Activated CD4-positive, alpha-beta T cell treated with anti-CD3 and anti-CD28 coated beads for 36 hours (primary cell): ENCODE measurements at regions not wholly inside any gene's neighbourhood (a gene's known extent, or its start where the extent isn't known, plus 50 kb on each side); places are given as distances from the start of the nearest gene placed in this dataset.
"Not testable (repeated sequence)": the region's sequence is repeated elsewhere in the genome, so short reads cannot be mapped to it uniquely, and the experiment has no call there.

ENCODE experiments used
- ATAC-seq: fragments of 200-7000 bp; cut with Tn5 transposase; one replicate; pipeline ENCODE4 v1.10.0; 2021; ENCODE audit warnings: mild to moderate bottlenecking, moderate library complexity
- CTCF ChIA-PET: fragments of 350-600 bp; sonication (Branson Sonifier 250); formaldehyde crosslinking; loops from one replicate; lab custom pipeline; 2021; ENCODE audit warnings: antibody characterized with exemption; lab: Charles Lee
- POLR2A ChIA-PET: fragments of 350-600 bp; sonication (Branson Sonifier 250); formaldehyde crosslinking; loops from one replicate; lab custom pipeline; 2021; ENCODE audit warnings: antibody characterized with exemption, inconsistent platforms; lab: Charles Lee
- DNase-seq: peaks from one replicate; pipeline ENCODE4 v3.0.0-alpha.2; 2020
- H3K27ac Mint-ChIP-seq: one replicate; pipeline ENCODE4 v1.8.0; 2021; ENCODE audit warnings: mixed read lengths
- H3K27me3 Mint-ChIP-seq: one replicate; pipeline ENCODE4 v1.8.0; 2021; ENCODE audit warnings: mixed read lengths
- H3K36me3 Mint-ChIP-seq: one replicate; pipeline ENCODE4 v1.8.0; 2021; ENCODE audit warnings: low read depth, mixed read lengths
- H3K4me1 Mint-ChIP-seq: one replicate; pipeline ENCODE4 v1.8.0; 2021; ENCODE audit warnings: mixed read lengths
- H3K4me3 Mint-ChIP-seq: one replicate; pipeline ENCODE4 v1.8.0; 2021; ENCODE audit warnings: mild to moderate bottlenecking, moderate library complexity, mixed read lengths
- H3K9me3 Mint-ChIP-seq: one replicate; pipeline ENCODE4 v1.8.0; 2021; ENCODE audit warnings: low read depth, mixed read lengths
- intact Hi-C, 2 experiments: fragments of 100-400 bp; cut with DNase I in 1 of 2; cut with micrococcal nuclease in 1 of 2; formaldehyde crosslinking; loops; one replicate each; pipeline versions ENCODE4 v1.14.2 to v1.15.1; 2022 to 2024; cut with DNase I, micrococcal nuclease

DNA sequence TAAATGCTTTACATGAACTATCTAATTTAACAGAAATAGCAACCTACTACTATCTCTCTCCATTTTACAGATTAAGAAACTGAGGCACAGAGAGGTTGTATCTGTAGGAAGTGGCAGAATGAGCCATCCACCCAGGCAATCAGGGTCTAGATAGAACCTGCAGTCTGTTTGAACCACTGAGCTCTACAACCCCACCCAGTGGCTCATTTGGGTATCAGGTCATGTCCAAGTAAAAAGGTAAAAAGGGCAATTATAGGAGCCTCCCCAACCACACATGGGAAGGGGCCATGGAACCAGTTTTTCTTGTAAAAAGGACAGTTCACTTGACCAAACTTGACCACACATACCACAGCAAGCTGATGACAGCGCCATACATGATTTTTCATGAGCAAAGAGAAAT, 92.9 kb upstream of the SGCG start:
- no peaks in the 10 kb centered on the region for H3K4me1 Mint-ChIP-seq
- peaks cover 11% of the 10 kb centered on the region for H3K27me3 Mint-ChIP-seq
- no peak overlapping the region for H3K27ac Mint-ChIP-seq
- peak; percentile 43 for DNase-seq
- no peaks in the 10 kb centered on the region for H3K9me3 Mint-ChIP-seq
- no peaks in the 10 kb centered on the region for H3K36me3 Mint-ChIP-seq
- CTCF ChIA-PET, result interaction anchor here (1.4 to 1.6 kb wide), 3 partner anchors 9 to 25 kb away, joined by 4 to 5 read pairs (median 4); no protein-coding TSS in a partner anchor
- intact Hi-C loops, result no loop called here
- H3K4me3 Mint-ChIP-seq, result no peak overlapping the region
- POLR2A ChIA-PET, result no interaction called here
- ATAC-seq, result no peak

DNA sequence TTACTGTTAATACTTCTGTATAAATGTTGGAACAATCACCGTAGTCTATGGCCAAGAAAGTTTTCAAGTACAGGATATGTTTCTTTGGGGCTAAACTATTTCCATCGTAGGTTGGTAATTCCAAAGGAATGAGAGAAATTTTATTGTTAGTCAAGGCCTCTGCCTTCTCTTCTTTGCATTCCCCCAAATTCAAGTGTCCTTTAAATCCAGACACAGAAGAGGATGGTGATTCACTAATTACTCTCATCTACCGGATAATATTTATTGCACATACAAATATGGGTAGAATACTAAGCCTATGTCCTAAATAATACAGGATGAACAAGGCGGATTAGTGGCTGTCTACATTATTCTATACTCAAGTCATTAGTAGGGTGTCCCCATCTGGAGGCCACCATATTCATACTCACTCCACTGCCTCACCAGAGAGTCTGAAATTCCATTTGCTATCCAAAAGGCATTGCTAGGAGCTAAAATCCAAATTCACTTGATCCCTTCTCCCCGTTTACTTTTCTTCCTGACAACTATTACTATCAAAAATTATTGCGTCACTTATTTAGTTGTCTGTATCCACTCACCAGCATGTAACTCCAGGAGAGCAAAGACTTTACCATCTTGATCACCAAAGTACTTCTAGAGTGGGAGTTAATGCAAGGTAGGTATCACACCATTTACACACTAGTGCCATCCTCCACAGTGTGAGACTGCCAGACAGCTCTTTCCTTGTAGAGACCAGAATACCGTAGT, 82.4 kb upstream of the SGCG start:
- no peaks in the 10 kb centered on the region for H3K36me3 Mint-ChIP-seq
- no peak for DNase-seq
- POLR2A ChIA-PET, result no interaction called here

DNA sequence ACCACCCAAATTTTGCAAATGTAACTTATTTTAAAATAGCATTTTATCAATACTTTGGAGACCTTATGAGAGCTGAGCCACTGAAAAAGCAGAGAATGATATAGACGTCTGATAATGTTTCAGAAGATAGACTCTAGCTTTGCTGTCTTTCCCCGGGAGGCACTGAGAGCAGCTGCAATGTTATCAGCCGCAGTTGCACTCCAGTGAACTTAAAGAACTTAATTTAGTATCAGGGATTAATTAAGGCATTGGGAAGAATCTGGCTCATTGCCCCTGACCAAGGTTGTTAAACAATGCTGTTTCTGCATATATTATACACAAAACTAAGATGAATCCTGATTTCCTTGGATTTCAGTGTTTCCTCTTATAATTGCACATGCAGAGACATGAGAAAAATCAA, 75.7 kb upstream of the SGCG start:
- no peak overlapping the region for H3K27ac Mint-ChIP-seq
- peaks cover 1% of the 10 kb centered on the region for H3K9me3 Mint-ChIP-seq
- ATAC-seq (no peak), DNase-seq (no peak)
- ChIA-PET CTCF (no interaction called here), POLR2A (no interaction called here)
- no peaks in the 10 kb centered on the region for H3K4me1 Mint-ChIP-seq
- no peak overlapping the region for H3K4me3 Mint-ChIP-seq
- H3K36me3 Mint-ChIP-seq, result no peaks in the 10 kb centered on the region
- H3K27me3 Mint-ChIP-seq, result no peaks in the 10 kb centered on the region
- intact Hi-C loops, result no loop called here

More for the DNA sequence above, 82.4 kb upstream of the SGCG start:
- no peak for ATAC-seq
- peaks cover 3% of the 10 kb centered on the region for H3K27me3 Mint-ChIP-seq
- intact Hi-C loops, result no loop called here
- no peaks in the 10 kb centered on the region for H3K9me3 Mint-ChIP-seq
- H3K4me1 Mint-ChIP-seq, result no peaks in the 10 kb centered on the region
- CTCF ChIA-PET, result interaction anchor here (1.5 kb wide), 1 partner anchor 10 kb away, joined by 5 read pairs; no protein-coding TSS in a partner anchor
- no peak overlapping the region for H3K27ac Mint-ChIP-seq
- H3K4me3 Mint-ChIP-seq, result no peak overlapping the region

DNA sequence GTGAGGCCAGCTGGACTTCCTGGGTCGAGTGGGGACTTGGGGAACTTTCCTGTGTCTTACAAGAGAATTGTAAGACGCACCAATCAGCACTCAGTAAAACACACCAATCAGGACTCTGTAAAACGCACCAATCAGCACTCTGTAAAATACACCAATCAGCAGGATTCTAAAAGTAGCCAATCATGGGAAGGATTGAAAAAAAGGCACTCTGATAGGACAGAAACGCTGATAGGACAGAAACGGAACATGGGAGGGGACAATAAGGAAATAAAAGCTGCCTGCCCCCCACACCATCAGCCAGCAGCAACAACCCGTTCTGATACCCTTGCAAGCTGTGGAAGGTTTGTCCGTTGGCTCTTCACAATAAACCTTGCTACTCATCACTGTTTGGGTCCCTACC, 73.1 kb upstream of the SGCG start:
- Mint-ChIP-seq H3K36me3 (no peaks in the 10 kb centered on the region), H3K9me3 (peaks cover 1% of the 10 kb centered on the region), H3K27ac (no peak overlapping the region), H3K4me1 (no peaks in the 10 kb centered on the region), H3K27me3 (no peaks in the 10 kb centered on the region), H3K4me3 (no peak overlapping the region)
- DNase-seq (no peak), ATAC-seq (no peak)
- POLR2A ChIA-PET, result no interaction called here
- intact Hi-C loops, result no loop called here
- CTCF ChIA-PET, result interaction anchor here (0.6 kb wide), 1 partner anchor 17 kb away, joined by 3 read pairs; no protein-coding TSS in a partner anchor

DNA sequence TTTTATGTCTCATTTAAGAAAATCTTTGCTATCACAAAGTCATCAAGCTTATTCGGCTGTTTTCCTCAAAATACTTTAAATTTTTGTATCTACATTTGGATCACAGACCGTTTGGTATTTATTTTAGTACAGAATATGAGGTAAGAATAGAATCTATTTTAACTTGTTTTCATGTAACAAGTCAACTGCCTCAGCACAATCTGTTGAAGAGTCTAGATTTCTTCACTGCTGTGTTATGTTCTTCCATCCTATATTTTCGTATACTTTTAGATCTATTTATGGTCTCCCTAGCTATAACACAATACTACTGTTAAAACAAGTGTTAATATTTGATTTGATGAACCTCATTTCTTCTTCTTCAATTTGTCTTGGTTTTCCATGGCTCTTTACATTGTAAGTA, 61.6 kb upstream of the SGCG start:
- ATAC-seq (no peak), DNase-seq (no peak)
- H3K9me3 Mint-ChIP-seq, result no peaks in the 10 kb centered on the region
- POLR2A ChIA-PET, result no interaction called here
- no peaks in the 10 kb centered on the region for H3K4me1 Mint-ChIP-seq
- CTCF ChIA-PET, result interaction anchor here (1.0 kb wide), 1 partner anchor 33 kb away, joined by 3 read pairs; no protein-coding TSS in a partner anchor
- intact Hi-C loops, result no loop called here
- H3K36me3 Mint-ChIP-seq, result no peaks in the 10 kb centered on the region
- H3K4me3 Mint-ChIP-seq, result no peak overlapping the region
- H3K27ac Mint-ChIP-seq, result no peak overlapping the region
- H3K27me3 Mint-ChIP-seq, result peaks cover 3% of the 10 kb centered on the region

DNA sequence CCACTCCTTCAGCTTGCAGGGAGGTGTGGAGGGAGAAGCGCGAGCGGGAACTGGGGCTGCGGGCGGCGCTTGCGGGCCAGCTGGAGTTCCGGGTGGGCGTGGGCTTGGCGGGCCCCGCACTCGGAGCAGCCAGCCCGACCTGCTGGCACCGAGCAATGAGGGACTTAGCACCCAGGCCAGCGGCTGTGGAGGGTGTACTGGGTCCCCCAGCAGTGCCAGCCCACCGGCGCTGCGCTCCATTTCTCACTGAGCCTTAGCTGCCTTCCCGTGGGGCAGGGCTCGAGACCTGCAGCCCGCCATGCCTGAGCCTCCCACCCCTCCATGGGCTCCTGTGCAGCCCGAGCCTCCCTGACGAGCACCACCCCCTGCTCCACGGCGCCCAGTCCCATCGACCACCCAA, 53.2 kb upstream of the SGCG start:
- H3K4me3 Mint-ChIP-seq, H3K4me1 Mint-ChIP-seq, CTCF ChIA-PET, POLR2A ChIA-PET, DNase-seq, H3K9me3 Mint-ChIP-seq, H3K36me3 Mint-ChIP-seq, intact Hi-C loops, H3K27me3 Mint-ChIP-seq, ATAC-seq, H3K27ac Mint-ChIP-seq: not testable (repeated sequence)

DNA sequence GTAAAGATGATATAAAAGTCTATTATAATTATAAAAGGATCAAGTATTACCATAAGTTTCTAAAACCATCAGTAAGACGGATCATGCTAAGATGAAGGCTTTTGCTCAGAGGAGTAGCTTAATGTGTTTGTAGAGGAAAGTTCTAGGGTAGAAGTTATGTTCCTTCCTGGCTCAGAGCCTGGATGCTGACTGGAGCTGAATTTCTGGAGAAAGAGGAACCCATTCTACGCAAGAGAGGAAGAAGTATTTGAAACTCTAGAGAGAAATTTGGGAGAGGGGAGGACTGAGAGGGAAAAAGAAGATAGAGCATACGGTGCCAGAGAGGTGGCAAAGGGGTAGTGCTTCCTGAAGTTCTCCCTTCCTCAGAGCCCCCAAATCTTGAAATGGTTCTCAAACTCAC, 51.4 kb upstream of the SGCG start:
- Mint-ChIP-seq H3K36me3 (no peaks in the 10 kb centered on the region), H3K4me3 (no peak overlapping the region), H3K9me3 (no peaks in the 10 kb centered on the region), H3K4me1 (no peaks in the 10 kb centered on the region), H3K27me3 (peaks cover 3% of the 10 kb centered on the region), H3K27ac (no peak overlapping the region)
- ATAC-seq, result no peak
- intact Hi-C loops, result no loop called here
- POLR2A ChIA-PET, result no interaction called here
- CTCF ChIA-PET, result interaction anchor here (0.7 kb wide), 1 partner anchor 1455 kb away, joined by 3 read pairs; no protein-coding TSS in a partner anchor
- no peak for DNase-seq
